HG03039 (cell line): ENCODE measurements at regions not wholly inside any gene's neighbourhood (a gene's known extent, or its start where the extent isn't known, plus 50 kb on each side); places are given as distances from the start of the nearest gene placed in this dataset.

Experiments
- ATAC-seq: cut with Tn5 transposase; IDR thresholded peaks from one replicate; pipeline ENCODE4 v1.9.1; 2021; ENCODE audit warnings: mild to moderate bottlenecking, moderate library complexity; ENCODE audit not compliant: unreplicated experiment

DNA sequence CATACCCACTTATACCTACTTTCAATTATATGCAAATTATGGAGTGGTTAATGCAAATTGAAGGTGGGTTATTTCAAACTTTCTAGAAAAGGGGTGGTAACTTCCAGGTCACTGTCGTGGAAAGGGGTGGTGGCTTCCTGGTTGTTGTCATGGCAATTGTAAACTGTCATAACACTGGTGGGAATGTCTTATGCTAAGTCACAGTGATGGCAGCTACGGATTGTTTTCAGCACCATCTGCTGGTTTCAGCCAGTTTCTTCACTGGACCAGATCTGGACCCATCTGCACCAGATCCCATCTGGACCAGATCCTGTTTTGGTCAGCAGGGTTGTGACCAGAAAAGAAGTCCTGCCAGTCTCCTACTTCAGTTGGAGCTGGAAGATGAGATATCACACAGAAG lies 1469.3 kb downstream of the AACS start:
- no peak for ATAC-seq

DNA sequence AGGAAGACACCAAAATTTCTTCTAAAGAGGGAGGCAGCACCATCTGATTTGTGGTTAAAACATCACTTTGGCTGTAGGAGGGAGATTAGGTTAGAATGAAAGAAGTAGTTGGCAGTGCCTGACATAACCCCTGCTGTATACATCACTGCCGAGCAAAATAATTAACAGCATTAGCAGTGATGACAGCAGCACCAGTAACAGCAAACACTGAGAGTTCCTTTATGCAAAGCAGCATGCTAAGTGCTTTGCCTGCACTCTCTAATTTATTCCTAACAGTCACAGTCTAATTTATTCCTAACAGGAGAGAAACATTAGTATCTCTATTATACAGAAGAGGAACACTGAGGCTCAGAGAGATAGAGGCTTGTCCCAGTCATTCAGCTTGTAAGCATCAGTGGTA lies 1469.7 kb downstream of the AACS start:
- ATAC-seq = no peak

DNA sequence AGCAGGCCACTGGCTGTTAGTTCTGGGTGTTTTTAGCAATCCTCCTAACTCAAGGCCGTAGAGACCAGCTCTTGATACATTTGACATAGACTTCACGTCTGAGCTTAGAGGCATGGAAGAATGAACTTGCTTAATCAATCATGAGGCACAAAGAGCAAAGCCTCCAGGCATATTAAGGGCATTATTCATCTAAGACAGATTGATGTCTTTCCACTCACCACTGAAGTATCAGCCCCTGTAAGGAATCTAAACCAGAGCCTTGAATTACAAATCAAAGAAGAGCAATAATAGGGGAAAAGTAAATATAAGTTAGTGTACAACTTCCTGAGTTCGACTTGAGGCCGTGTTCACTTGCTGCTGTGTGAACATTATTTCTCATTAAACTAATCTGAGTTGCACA lies 1470.7 kb downstream of the AACS start:
- ATAC-seq = no peak

DNA sequence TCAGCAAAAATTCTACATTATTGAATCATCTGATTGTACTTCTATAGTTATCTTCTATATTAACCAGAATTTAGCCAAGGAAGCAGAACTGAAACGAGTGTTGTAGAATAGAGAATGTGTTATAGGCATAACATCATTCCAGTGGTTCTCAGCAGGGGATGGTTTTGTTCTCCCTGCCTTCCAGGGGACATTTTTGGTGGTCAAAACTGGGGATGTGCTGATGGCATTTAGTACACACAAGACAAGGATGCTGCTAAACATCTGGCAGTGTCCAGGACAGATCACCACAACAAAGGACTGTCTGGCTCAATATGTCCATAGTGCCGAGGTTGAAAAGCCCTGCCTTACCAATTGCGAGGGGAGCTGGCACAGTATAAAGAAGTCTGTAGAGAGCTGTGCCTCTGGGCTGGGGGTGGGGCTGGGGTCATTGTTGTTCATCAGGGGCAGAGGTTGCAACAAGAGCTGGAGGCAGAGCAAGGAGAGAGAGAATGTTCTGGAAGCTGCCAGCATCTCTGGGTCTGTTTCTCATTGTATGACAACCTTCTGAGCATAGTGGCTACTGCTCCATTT lies 1472.8 kb downstream of the AACS start:
- ATAC-seq = no peak

DNA sequence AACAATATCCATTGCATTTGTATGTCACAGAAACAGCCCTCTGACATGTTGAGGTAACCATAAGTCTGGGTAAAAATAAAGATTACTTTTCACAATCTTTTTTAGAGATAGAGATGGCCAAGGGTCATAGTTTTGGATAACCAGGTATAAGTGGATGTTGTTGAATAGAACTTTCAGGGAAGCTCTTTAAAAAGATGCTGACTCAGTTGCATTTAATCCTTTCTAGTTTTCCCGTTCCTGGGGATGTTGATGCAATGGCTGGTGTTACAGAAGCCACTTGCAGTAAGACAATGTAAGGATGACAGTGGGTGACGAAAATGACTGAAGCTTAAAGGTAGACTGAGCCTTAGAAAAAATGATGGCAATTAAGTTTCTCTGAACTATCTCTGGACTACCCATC lies 1473.7 kb downstream of the AACS start:
- ATAC-seq = no peak

DNA sequence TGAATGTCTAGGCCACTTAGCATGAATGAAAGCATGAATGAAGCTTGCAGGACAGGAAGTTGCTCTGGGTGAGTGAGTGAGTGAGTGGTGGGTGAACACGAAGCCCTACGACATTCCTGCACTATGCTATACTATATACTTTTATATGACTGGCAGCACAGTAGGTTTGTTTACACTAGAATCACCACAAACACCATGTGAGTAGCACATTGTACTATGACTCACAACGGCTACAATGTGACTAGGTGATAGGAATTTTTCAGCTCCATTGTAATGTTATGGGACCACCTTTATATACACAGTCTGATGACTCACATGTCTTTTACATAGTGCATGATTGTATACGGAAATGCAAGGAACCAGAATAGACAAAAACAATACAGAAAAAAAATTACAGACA lies 1480.2 kb downstream of the AACS start:
- ATAC-seq = no peak

DNA sequence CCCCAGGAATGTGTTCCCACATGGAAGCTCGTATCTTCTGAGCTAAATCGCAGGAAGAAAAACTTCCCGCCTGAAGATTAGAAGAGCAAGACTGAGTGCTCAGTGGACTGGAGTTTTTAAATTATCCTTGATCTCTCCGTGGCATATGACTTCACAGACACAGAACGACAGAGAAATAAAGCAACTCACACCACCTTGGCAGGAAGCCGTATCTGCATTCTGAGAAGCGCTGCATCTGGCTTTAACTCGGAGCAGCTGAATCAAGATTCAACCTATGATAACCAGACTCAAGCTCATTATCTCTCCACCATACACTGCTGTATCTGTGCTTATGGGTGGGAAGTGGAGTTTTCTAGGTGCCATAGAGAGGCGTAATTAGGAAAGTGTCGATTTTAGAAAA lies 1482.7 kb downstream of the AACS start:
- ATAC-seq = no peak

DNA sequence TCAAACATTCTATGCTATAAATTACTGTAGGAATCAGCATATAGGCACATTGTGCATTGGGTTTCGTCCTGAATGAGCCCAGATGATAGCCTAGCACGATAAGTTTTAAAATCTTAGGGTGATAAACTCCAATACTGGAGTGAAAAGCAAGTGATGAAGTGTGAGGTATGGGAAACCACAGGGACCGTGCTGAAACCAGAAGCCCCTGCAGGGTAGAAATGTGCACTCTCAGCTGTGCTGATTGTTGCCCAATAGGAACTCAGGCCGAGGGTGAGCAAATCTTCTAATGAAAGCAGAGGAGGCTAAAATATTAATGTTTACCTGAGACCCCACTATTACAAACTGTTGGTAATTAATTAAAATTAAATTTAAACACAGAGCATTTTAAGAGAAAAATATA lies 1486.6 kb downstream of the AACS start:
- ATAC-seq = no peak

DNA sequence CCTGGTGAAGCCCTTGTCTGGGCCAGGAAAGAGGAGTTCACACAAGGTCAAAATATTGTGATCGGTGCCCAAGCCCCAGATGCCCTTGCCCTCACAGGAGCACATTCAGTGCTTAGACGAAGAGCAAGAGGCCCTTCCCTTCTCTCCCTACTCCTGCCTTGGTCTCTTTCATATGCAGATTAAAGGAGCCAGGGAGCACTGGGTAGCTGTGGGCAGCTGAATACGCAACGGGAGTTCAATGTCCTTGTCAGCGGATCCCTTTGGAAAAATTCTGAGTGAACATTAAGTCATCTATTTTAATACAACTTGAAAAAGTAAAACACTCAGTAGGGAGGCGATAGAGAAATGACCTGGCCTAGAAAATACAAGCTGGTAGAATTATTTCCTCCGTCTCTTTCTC lies 1489.4 kb downstream of the AACS start:
- ATAC-seq = no peak

DNA sequence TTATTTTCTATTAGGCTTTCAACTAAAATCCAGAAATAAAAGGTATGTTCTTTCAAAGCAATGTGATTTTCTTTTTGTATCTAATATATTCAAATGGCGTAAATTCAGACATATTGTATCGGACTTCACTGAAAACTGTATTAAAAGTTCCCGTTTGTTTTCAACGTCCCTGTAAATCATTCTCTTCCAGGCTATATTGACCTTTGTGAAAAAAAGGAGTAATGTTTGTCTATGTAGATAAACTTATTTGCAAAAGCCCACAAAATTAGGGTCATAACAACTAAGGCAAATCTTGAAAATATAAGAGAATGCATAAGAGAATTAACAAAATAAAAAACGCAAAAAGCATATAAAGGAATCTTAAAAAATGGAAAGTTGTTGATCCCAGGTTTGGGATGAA lies 1492.4 kb downstream of the AACS start:
- no peak for ATAC-seq

DNA sequence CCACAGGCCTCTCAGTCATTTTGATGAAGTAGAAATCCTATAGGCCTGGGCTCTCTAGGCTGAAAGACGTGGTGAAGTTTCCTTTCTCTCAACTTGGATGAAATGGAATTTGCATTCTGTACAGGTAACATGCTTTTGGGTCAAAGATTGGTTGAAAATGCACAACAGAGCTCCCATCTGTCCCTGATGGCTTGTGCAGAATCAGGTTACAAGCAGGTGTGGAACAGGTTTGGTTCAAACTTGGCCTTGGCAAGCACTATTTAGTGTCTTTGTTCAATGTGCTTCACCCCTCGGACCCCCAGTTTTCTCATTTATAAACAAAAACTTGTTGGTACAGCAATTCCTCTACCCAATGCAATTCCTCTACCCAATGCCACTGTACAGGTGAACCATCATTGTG lies 1493.0 kb downstream of the AACS start:
- ATAC-seq = no peak

DNA sequence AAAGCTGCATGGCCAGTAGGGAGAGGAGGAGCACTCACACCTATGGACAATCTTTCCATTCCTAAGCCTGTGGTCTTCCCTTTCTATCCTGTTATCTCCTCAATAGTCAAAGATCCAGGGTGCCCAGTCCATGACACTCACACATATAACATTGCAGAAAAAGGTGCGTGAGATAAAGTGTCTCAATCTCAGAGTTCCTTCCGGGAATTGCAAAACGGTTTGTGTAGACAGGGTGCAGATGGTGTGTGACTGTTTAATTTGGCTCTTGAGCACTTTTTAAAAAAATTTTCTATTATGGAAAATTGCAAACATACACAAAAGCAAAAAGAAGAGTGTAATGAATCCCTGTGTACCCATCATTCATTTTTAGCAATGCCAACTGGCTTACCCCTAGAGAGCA lies 1493.6 kb downstream of the AACS start:
- no peak for ATAC-seq

DNA sequence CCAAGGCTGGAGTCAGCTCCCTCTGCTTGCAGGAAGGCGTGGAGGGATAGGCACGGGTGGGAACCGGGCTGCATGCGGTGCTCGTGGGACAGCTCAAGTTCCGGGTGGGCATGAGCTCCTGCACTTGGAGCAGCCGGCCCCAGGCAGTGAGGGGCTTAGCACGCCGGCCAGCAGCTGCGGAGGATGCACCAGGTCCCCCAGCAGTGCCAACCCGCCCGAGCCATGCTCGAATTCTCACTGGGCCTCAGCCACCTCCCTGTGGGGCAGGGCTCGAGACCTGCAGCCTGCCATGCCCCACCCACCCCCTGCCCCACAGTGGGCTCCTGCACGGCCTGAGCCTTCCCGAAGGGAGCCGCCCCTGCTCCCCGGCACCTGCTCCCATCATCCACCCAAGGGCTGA lies 1501.8 kb downstream of the AACS start:
- ATAC-seq = no peak

DNA sequence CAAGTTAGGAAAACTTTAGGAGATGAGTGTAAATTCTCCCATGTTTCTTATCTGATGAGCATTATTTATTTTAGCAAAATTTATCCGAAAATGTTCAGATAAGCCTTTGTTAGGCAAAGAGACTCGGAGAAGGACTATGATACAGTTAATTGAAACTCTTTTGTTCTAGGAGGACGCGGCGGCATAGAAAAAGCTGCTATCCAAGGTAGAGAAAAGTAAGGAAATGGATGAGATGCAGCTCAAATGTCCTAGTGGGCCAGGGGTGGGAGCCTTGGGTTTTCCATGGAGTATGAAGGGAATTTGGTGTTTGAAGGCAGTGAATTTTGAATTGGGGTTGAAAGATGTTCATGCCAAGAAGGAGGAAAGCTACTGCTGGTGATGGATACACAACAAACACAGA lies 1504.5 kb downstream of the AACS start:
- ATAC-seq = no peak

DNA sequence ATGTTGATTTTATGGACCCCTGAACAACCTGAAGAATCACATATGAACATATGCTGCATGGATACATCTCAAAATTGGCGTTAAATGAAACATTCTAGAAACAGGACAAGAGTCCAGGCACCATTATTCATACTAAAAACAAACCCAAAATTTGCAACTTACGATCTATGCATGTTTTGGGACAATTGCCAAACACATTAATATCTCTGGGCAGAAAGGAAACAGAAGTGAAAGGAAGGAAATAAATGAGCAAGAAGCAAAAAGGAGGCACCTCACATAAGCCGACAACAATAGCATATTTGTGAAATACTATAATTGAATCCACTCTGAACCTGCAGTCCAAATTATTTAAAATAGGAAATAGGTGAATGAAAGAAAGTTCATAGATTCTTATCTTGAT lies 1505.3 kb downstream of the AACS start:
- ATAC-seq = no peak

DNA sequence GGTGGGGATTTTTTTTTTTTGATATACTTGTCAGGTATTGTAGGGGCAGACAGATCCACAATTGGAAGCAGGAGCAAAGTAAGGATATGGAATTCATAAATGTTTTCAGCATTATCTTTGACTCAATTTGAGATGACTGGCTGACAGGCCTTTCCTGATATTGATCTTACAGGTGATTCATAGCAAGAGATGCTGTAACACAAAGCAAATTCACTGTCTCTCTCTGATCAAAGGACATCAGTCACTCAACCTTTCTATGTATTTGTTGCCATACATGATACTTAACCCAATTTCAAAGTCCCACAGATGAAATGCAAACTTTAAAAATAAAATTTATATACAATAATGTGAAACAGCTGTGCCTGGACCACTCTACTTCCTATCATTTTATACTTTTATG lies 1506.9 kb downstream of the AACS start:
- no peak for ATAC-seq

DNA sequence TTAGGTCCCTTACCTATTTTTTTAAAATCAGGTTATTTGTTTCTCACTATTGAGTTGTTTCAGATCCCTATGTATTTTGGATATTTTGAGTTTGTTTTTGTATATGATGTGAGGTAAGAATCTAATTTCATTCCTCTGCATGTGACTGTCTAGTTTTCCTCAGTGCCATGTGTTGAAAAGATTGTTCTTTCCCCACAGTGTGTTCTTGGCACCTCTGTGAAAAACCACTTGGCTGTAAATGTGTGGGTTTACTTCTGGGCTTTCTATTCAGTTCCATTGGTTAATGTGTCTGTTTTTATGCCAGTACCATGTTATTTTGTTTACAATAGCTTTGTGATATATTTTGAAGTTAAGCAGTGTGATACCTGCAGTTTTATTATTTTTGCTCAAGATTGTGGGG lies 1516.4 kb downstream of the AACS start:
- ATAC-seq = no peak

DNA sequence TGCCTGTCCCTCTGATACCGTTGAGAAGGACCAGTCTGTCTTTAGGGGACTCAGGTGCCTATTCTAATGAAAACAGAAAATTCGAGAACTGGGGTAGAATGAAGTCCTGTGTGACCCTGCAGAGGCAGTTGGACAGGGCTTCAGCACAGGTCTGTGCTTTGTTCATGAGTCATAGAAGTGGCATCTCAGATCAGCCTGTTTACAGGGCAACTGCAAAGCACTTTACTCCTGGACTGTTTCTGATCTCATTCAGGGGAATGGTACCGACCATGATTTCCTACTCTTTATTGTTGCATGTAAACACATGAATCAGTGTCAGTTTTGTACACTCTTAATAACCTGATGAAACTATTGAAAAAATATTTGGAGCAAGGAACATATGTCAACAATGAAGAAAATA lies 1517.0 kb downstream of the AACS start:
- no peak for ATAC-seq

DNA sequence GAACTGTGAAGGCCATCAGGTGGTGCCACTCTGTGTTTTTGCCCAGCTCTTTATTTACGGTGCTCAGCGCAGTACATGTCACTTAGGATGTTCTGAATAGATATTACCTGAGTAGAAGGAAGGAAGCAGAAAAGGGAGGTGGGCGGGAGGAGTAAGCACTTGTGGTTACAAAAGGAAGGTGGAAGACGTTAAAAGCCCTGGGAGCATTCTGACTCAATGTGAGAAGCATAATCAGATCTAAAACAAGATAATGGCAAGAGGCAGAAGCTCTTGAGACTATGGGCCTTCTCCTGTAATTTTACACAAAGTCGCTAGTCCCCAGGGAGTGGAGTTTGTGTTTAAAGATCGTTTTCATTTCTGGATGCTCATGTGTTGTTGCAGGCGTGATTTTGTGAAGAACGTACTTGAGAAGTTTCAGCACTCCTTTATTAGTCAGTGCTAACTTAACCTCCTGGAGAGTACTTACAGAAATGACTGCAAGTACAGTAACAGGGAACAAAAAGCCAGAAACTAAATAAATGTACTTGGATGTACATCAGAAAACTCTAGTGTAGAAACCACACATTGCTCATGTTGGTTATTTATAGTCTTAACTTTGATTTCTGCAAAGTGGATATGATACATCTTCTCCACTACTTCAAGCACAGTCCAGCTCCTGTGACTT lies 1523.5 kb downstream of the AACS start:
- no peak for ATAC-seq

DNA sequence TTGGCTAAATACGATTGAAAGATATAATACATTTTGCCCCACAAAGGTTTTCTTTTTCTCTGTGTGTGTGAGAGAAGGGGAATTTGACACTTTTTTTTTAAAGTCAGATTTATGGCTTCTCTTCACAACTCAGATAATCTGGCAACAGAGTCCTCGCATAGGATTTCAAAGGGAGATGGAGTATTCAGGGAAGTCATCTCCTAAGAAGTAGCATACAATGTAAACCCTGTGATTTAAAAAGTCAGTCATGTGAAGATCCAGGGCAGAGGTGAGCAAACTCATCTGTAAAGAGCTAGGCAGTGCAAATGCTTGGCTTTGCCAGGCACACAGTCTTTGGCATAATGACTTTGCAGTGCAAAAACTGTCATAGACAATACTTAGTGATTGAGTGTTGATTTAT lies 1526.3 kb downstream of the AACS start:
- ATAC-seq = no peak

DNA sequence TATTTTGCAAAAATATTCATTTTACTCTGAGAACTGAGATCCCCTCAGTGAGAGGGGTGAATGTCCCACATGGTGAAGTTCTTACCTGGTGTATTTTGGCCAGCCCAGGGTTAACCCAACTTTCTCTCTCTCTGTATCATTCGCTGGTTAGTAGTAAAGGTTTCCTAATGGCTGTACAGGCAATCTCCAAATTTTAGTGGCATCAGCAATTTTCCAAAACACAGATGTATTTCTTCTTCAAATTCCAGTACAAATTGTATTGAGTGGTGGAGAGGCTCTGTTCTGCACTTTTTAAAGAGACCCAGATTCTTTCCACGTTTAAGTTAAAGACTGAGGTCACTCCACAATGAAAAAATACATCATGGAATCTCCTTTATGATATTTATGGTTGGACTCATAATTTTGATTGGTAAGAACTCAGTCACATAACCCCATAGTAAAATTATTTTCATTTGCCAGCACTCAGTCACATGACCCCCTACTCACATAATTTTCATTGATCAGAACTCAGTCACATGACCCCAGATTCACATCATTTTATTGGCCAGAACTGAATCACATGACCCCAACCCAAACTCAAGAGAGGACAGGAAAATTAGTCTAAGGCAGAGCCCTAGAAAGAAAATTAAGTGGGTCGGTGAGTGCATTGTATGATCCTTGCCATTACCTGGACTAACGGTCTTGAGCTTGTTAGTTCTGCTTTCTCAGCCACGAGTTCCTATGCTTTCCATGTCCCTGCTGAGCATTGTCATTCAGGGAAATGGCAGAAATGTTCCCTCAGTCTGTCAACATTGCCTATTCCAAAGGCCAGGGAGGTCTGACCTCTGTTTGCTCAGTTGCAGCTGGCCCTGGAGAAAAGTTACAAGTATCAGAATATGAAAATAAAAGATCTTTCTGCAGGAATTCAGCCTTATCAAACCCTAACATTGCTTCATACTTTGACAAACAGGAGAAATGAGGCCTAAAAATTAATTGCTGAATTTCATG lies 1536.2 kb downstream of the AACS start:
- no peak for ATAC-seq

DNA sequence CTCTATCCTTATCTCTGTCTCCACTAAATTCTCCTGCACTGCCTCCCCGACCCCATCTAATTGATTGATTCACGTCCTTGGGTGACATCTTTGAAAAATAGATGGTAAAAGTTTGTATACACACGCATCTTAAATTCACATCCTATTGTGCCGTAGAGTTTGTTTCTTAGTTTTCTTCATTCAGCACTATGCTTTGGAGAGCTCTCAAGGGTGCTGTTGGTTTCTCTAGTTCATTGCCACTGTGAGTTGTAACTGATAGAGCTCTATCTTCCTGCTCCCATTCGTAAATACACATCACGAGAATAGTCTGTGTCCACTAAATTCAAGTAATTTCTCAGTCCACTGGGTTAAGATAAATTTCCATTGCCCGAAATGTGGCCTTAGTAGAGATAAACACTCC lies 1537.4 kb downstream of the AACS start:
- ATAC-seq = no peak
